GM19463 (cell line): ENCODE measurements at regions not wholly inside any gene's neighbourhood (a gene's known extent, or its start where the extent isn't known, plus 50 kb on each side); places are given as distances from the start of the nearest gene placed in this dataset.
"Not testable (repeated sequence)": the region's sequence is repeated elsewhere in the genome, so short reads cannot be mapped to it uniquely, and the experiment has no call there.

Experiments used
- ATAC-seq: cut with Tn5 transposase; IDR thresholded peaks from one replicate; pipeline ENCODE4 v1.9.1; 2021; ENCODE audit warnings: mild to moderate bottlenecking, moderate library complexity; ENCODE audit not compliant: unreplicated experiment

DNA sequence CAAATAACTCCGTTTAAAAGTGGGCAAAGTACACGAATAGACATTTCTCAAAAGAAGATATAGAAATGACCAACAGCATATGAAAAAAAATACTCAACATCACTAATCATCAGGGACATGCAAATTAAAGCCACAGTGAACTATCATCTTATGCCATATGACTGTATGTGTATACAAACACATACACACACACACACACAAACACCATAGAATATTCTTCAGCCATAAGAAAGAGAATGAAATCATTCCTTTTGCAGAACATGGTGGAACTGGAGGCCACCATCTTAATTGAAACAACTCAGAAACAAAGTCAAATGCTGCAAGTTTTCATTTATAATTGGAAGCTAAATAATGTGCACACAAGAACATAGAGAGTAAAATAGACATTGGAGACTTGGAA is 1019.4 kb downstream of the KCNMA1 start:
- no peak for ATAC-seq

DNA sequence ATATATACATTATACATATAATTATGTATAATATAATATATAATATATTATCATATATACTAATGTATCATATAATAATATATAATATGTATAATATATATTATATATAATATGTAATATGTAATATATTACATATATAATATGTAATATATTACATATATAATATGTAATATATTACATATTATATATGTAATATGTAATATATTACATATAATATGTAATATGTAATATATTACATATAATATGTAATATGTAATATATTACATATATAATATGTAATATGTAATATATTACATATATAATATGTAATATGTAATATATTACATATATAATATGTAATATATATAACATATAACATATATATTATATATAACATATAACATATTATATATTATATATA is 1020.9 kb downstream of the KCNMA1 start:
- ATAC-seq: not testable (repeated sequence)

DNA sequence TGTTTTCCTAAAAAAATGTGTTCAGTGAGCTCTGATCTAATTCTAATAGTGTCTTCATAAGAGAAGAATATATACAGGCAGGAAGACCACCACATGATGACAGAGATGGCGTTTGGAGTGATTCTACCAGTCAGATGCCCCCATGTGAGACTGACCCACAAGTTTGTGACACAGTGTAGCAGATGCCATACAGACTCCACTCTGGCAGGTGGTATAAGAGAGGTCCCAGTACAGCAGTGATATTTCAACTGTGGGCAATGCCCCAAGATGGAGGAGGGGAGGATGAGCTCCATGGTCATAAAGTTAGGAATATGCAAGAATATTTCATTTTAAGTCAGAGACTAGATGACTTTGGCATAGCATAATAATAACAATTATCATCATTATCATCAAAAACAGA is 1022.6 kb downstream of the KCNMA1 start:
- no peak for ATAC-seq
